Bronchial epithelial cell (primary cell): ENCODE measurements at regions not wholly inside any gene's neighbourhood (a gene's known extent, or its start where the extent isn't known, plus 50 kb on each side); places are given as distances from the start of the nearest gene placed in this dataset.
"Not testable (repeated sequence)": the region's sequence is repeated elsewhere in the genome, so short reads cannot be mapped to it uniquely, and the experiment has no call there.

Experiments used
- DNase-seq: peaks from one replicate; pipeline ENCODE4 v3.0.0-alpha.2; 2010; ENCODE audit warnings: low read depth
- FAIRE-seq: peaks from 2 replicates; lab custom pipeline; 2011; peaks lifted over from hg19 to GRCh38; lab: Jason Lieb, UNC
- H3K27me3 ChIP-seq: 2 replicates; pipeline ENCODE4 v1.5.1; 2011; ENCODE audit warnings: low read length; ENCODE audit not compliant: control insufficient read depth, insufficient read depth
- H3K36me3 ChIP-seq: 2 replicates; pipeline ENCODE4 v1.5.1; 2011; ENCODE audit warnings: low read length; ENCODE audit not compliant: control insufficient read depth, insufficient read depth
- H3K4me3 ChIP-seq: 2 replicates; pipeline ENCODE4 v1.5.1; 2011; ENCODE audit warnings: mild to moderate bottlenecking, low read depth, low read length, control low read depth
- TF ChIP-seq, protein P1 (sequence below): IDR thresholded peaks from 2 replicates; pipeline ENCODE4 v1.5.1; 2011; ENCODE audit warnings: mild to moderate bottlenecking, moderate library complexity, low read length, control low read depth, inconsistent platforms; ENCODE audit not compliant: insufficient read depth, severe bottlenecking

DNA sequence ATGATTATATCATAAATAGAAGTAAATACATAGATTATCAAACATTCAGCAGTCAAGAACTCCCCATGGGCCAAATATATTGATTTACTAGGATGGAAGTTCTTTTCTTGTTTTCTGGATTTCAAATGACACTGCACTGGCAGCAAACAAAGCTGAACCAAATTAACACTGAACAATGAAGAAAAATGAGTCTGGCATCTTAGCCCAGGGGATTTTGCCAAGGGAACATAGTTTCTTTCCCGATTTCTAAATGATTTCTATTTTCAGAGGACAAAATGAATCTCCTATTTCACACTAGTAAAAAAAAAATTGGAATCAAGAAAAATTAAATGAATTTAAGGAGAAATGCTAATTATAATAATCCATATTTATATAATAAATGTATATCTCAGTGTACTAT is 116.9 kb upstream of the FAM174A start:
- DNase-seq: no peak
- TF ChIP-seq, protein P1, sequence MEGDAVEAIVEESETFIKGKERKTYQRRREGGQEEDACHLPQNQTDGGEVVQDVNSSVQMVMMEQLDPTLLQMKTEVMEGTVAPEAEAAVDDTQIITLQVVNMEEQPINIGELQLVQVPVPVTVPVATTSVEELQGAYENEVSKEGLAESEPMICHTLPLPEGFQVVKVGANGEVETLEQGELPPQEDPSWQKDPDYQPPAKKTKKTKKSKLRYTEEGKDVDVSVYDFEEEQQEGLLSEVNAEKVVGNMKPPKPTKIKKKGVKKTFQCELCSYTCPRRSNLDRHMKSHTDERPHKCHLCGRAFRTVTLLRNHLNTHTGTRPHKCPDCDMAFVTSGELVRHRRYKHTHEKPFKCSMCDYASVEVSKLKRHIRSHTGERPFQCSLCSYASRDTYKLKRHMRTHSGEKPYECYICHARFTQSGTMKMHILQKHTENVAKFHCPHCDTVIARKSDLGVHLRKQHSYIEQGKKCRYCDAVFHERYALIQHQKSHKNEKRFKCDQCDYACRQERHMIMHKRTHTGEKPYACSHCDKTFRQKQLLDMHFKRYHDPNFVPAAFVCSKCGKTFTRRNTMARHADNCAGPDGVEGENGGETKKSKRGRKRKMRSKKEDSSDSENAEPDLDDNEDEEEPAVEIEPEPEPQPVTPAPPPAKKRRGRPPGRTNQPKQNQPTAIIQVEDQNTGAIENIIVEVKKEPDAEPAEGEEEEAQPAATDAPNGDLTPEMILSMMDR: no peak
- no peak for FAIRE-seq

DNA sequence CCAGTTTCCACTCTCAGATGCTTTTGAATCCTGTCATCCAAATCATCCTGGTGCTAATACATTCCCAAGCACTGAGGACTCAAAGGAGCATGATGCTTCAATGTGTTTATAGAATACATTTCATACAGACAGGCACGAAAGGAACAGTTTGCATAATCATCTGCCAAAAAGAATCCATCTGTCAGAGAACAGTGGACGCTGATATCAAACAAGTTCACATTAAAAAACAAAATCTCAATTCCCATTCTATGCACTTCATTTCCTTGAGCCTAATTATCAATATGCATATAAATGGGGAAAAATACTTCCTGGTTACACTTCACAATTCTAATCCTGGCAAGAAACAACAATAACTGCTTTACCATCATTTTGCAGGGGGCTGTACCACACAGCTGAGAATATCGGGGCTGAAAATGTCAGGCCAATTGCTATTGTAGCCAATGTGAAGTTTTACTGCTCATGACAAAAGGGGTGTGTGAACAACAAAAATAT is 125.5 kb upstream of the FAM174A start:
- FAIRE-seq (no peak), DNase-seq (no peak)
- no peaks in the 10 kb centered on the region for H3K36me3 ChIP-seq

More for the DNA sequence above, 116.9 kb upstream of the FAM174A start:
- no peaks in the 10 kb centered on the region for H3K36me3 ChIP-seq
- no peak overlapping the region for H3K4me3 ChIP-seq
- no peaks in the 10 kb centered on the region for H3K27me3 ChIP-seq

DNA sequence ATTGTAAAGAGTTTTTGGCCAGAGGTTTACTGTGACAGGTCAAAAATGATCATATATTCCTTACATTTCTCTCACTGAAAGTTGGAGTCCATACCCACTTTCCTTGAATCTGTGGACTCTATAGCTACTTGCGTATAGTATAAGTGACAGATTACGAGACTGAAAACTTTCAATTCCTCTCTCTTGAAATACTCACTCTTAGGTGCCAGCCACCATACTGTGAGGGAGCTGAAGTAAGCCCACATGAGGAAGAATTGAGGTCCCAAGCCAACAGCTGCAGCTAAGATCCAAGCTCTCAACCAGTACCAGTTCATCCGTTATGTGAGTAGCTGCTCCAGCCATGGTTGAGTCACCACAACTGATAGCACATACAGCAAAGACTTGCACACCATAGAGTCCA is 128.1 kb upstream of the FAM174A start:
- TF ChIP-seq, protein P1: no peak
- H3K36me3 ChIP-seq: no peaks in the 10 kb centered on the region
- H3K4me3 ChIP-seq: no peak overlapping the region
- no peak for DNase-seq
- FAIRE-seq: no peak
- H3K27me3 ChIP-seq: no peaks in the 10 kb centered on the region

More for the DNA sequence above, 125.5 kb upstream of the FAM174A start:
- Histone ChIP-seq H3K27me3 (no peaks in the 10 kb centered on the region), H3K4me3 (no peak overlapping the region)
- TF ChIP-seq, protein P1: no peak

DNA sequence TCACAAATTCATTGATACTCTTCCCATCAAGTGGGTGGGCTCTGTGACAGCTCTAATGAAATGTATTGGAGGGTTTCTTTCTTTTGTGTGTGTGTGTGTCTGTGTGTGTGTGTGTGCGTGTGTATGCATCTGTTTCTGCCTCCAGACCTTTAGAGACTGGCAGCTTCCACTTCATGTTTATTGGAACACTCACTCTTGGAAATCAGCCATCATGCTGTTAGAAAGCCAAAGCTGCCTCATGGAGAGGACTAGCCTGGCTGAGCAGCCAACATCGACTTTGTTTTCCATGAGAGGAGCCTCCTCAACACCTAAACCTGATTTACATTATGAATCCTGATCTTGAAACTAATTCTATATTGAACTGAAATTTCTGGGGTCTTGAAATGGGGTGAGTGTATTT is 128.5 kb upstream of the FAM174A start:
- Histone ChIP-seq H3K27me3 (no peaks in the 10 kb centered on the region), H3K36me3 (no peaks in the 10 kb centered on the region), H3K4me3 (no peak overlapping the region)
- no peak for FAIRE-seq
- TF ChIP-seq, protein P1: no peak
- no peak for DNase-seq

DNA sequence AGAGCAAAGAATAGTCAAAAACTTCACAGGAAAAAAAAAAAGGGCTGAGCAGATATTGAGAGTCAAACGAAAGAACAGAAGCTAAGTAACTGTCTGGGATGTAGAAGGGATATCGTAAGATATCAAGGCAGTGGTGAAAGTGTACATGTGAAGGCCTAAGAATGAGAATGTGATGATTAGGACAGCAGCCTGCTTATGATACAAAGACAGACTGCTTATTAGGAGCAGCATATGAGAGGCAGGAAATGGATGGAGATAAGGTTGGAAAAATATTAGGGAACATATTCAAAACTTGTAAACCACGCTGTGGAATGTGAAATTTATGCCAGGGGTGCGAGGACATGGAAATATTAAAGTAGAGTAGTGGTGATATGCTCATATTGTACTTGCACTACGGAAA is 133.1 kb upstream of the FAM174A start:
- no peak overlapping the region for H3K4me3 ChIP-seq
- no peak for FAIRE-seq
- TF ChIP-seq, protein P1: no peak
- DNase-seq: no peak
- H3K27me3 ChIP-seq: no peaks in the 10 kb centered on the region
- no peaks in the 10 kb centered on the region for H3K36me3 ChIP-seq

DNA sequence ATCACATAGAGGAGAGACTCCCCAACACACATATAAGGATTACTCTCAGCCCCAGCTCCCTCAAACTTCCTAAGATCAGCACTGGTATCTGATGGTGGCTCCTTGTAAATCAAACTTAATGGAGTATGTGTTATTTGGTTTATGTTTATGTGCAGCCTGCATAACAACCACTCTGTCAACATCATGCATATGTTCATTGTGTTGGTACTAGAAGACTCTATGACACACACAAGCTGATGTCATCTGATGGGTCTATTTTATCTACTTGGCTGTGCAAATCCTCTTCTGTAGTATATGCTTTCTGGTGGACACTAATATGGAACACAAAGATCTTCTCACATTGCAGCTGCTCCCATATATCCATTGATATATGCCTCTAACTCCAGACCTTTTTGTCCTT is 134.0 kb upstream of the FAM174A start:
- FAIRE-seq (no peak), DNase-seq (no peak)
- TF ChIP-seq, protein P1: no peak
- H3K36me3 ChIP-seq: no peaks in the 10 kb centered on the region
- no peak overlapping the region for H3K4me3 ChIP-seq
- H3K27me3 ChIP-seq: no peaks in the 10 kb centered on the region

DNA sequence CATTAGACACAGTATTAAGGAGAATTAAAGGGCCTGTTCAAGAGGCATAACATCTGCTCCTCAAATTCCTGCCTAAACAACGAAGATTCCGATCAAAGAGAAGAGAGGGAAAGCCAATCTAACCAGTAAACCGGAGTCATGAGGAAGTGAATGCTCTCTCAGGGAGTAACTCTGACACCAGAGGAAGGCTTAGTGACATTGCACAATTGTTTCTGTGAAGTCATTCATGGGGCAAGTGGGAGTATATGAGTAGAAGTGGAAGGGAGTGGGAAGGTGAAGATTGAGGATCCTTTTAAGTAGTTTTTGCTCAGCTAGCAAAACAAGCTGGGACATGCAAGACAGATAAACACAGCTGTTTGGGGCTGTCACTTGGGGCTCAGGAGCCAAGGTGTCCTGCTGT is 136.4 kb upstream of the FAM174A start:
- not testable (repeated sequence) for FAIRE-seq
- peak; percentile 20 for DNase-seq

DNA sequence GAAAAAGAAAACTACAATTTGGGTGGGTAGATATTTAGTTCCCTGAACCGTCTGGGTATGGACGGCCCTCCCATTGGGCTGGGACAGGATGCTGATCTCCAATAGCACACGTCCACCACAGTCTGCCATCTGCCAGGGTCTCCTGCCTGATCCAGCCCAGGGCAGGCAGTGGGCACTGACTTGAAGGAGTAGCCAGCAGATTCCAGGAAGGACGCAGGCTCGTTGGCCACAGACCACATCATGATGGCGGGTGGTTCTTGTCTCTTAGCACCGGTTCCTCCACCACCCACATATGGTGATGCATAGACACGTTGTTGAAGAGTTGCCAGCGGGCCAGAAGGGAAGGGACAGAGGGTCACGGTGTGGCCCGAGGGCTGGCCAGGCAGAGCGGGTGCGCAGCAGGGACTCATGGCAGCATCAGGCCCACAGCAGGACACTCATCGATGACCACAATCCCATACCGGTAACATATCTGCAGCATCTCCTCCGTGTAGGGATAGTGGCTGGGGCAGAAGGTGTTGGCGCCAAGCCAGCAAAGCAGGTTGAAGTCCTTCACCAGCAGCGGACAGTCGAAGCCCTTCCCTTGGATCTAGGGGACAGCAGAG is 155.8 kb upstream of the FAM174A start:
- not testable (repeated sequence) for H3K27me3 ChIP-seq, FAIRE-seq

More for the DNA sequence above, 136.4 kb upstream of the FAM174A start:
- not testable (repeated sequence) for H3K36me3 ChIP-seq, H3K27me3 ChIP-seq, H3K4me3 ChIP-seq

More for the DNA sequence above, 155.8 kb upstream of the FAM174A start:
- H3K36me3 ChIP-seq, H3K4me3 ChIP-seq, DNase-seq: not testable (repeated sequence)
